IMR-90 (cell line): ENCODE measurements at regions not wholly inside any gene's neighbourhood (a gene's known extent, or its start where the extent isn't known, plus 50 kb on each side); places are given as distances from the start of the nearest gene placed in this dataset.

Experiments
- ATAC-seq: fragments of 200-7000 bp; cut with Tn5 transposase; 2 replicates; pipeline ENCODE4 v1.9.1; 2020; ENCODE audit warnings: low read depth, mild to moderate bottlenecking, moderate library complexity
- BruUV-seq: library from RNA; stranded (reverse); fragments of 400-500 nt; replicated peaks from 2 replicates; lab custom pipeline; 2021; lab: Mats Ljungman, UMichigan
- CTCF ChIA-PET: fragments of 300-600 bp; formaldehyde crosslinking; extraction: SDS; loops from one replicate; lab custom pipeline; 2021; ENCODE audit warnings: antibody characterized with exemption; lab: Yijun Ruan, JAX
- POLR2A ChIA-PET: fragments of 300-600 bp; sonication (Branson Sonifier 250); formaldehyde crosslinking; loops from one replicate; lab custom pipeline; 2022; ENCODE audit warnings: antibody characterized with exemption; ENCODE audit not compliant: unreplicated experiment; lab: Charles Lee
- DNase-seq: peaks from one replicate; pipeline ENCODE4 v3.0.0; 2013
- H2AFZ ChIP-seq: replicated peaks from 2 replicates; pipeline ENCODE3; 2013; ENCODE audit warnings: low read length, mild to moderate bottlenecking; ENCODE audit not compliant: poor library complexity
- H2AK5ac ChIP-seq: 2 replicates; pipeline ENCODE4 v1.6.1; 2013; ENCODE audit warnings: low read depth, low read length, inconsistent platforms
- H2AK9ac ChIP-seq: replicated peaks from 2 replicates; pipeline ENCODE3; 2013; ENCODE audit warnings: mild to moderate bottlenecking, low read depth, low read length, moderate library complexity; ENCODE audit not compliant: poor library complexity
- H2BK120ac ChIP-seq: 2 replicates; pipeline ENCODE4 v1.6.1; 2013; ENCODE audit warnings: low read depth, low read length, inconsistent platforms
- H2BK15ac ChIP-seq: 3 replicates; pipeline ENCODE4 v1.6.1; 2013; ENCODE audit warnings: low read depth, low read length, inconsistent platforms
- H2BK20ac ChIP-seq: 2 replicates; pipeline ENCODE4 v1.6.1; 2013; ENCODE audit warnings: low read depth, mild to moderate bottlenecking, inconsistent platforms, low read length, moderate library complexity
- H2BK5ac ChIP-seq: 2 replicates; pipeline ENCODE4 v1.6.1; 2013; ENCODE audit warnings: mild to moderate bottlenecking, low read depth, low read length, inconsistent platforms; ENCODE audit not compliant: poor library complexity, severe bottlenecking
- H3K14ac ChIP-seq: replicated peaks from 2 replicates; pipeline ENCODE4 v1.6.1; 2013; ENCODE audit warnings: low read depth, low read length, inconsistent platforms
- H3K18ac ChIP-seq: 2 replicates; pipeline ENCODE4 v1.6.1; 2013; ENCODE audit warnings: low read depth, low read length, control low read depth
- H3K23ac ChIP-seq: 2 replicates; pipeline ENCODE4 v1.6.1; 2013; ENCODE audit warnings: low read depth, low read length, inconsistent platforms
- H3K27ac ChIP-seq: 2 replicates; pipeline ENCODE4 v1.5.1; 2013; ENCODE audit warnings: mild to moderate bottlenecking, control low read depth, low read length; ENCODE audit not compliant: insufficient read depth
- H3K27me3 ChIP-seq: 2 replicates; pipeline ENCODE4 v1.6.1; 2013; ENCODE audit warnings: low read length; ENCODE audit not compliant: control insufficient read depth, insufficient read depth
- H3K36me3 ChIP-seq: 2 replicates; pipeline ENCODE4 v1.6.1; 2013; ENCODE audit warnings: low read length, mixed read lengths; ENCODE audit not compliant: control insufficient read depth, insufficient read depth
- H3K4ac ChIP-seq: 2 replicates; pipeline ENCODE4 v1.6.1; 2013; ENCODE audit warnings: low read depth, low read length, inconsistent platforms
- H3K4me1 ChIP-seq: 2 replicates; pipeline ENCODE4 v1.6.1; 2013; ENCODE audit warnings: low read length, mixed read lengths; ENCODE audit not compliant: control insufficient read depth, insufficient read depth
- H3K4me2 ChIP-seq: 2 replicates; pipeline ENCODE4 v1.6.1; 2013; ENCODE audit warnings: low read depth, mild to moderate bottlenecking, control low read depth, low read length, moderate library complexity
- H3K4me3 ChIP-seq: 2 replicates; pipeline ENCODE4 v1.5.1; 2013; ENCODE audit warnings: low read depth, mild to moderate bottlenecking, control low read depth, low read length, moderate library complexity; ENCODE audit not compliant: insufficient read depth
- H3K56ac ChIP-seq: 2 replicates; pipeline ENCODE4 v1.6.1; 2013; ENCODE audit warnings: low read length, inconsistent platforms; ENCODE audit not compliant: insufficient read depth; ENCODE audit errors: extremely low read depth
- H3K79me1 ChIP-seq, 2 experiments: 2 replicates each; pipeline ENCODE4 v1.6.1; 2013; ENCODE audit warnings: low read length in 2 of 2, inconsistent platforms in 1 of 2, low read depth in 1 of 2
- H3K9ac ChIP-seq: 2 replicates; pipeline ENCODE4 v1.6.1; 2013; ENCODE audit warnings: low read depth, low read length, control low read depth
- H3K9me1 ChIP-seq: 2 replicates; pipeline ENCODE4 v1.6.1; 2013; ENCODE audit warnings: low read length, inconsistent platforms; ENCODE audit not compliant: insufficient read depth
- H3K9me3 ChIP-seq: 2 replicates; pipeline ENCODE4 v1.6.1; 2013; ENCODE audit warnings: low read length; ENCODE audit not compliant: control insufficient read depth, insufficient read depth
- H4K20me1 ChIP-seq: 2 replicates; pipeline ENCODE4 v1.6.1; 2013; ENCODE audit warnings: low read length, inconsistent platforms; ENCODE audit not compliant: insufficient read depth
- H4K5ac ChIP-seq: 2 replicates; pipeline ENCODE4 v1.6.1; 2013; ENCODE audit warnings: mild to moderate bottlenecking, low read depth, low read length, control low read depth
- H4K8ac ChIP-seq, 2 experiments: 2 replicates each; pipeline ENCODE4 v1.6.1; 2013; ENCODE audit warnings: low read depth in 2 of 2, low read length in 2 of 2, control low read depth in 1 of 2, inconsistent platforms in 1 of 2
- H4K91ac ChIP-seq: 2 replicates; pipeline ENCODE4 v1.6.1; 2013; ENCODE audit warnings: low read depth, low read length, inconsistent platforms; ENCODE audit not compliant: insufficient read depth
- CEBPB ChIP-seq: IDR thresholded peaks from 2 replicates; pipeline ENCODE4 v1.6.1; 2012; ENCODE audit warnings: low read depth, low read length, improper control_type of control experiment
- CTCF ChIP-seq: conservative IDR thresholded peaks from 2 replicates; pipeline ENCODE4 v1.5.1; 2012; ENCODE audit warnings: mild to moderate bottlenecking, low read depth, low read length, improper control_type of control experiment
- ELK1 ChIP-seq: fragments of 150-350 bp; IDR thresholded peaks from 2 replicates; pipeline ENCODE4 v1.6.1; 2016; ENCODE audit warnings: low read depth, mild to moderate bottlenecking, low read length, moderate library complexity, borderline replicate concordance
- FOS ChIP-seq: fragments of 150-350 bp; IDR thresholded peaks from 2 replicates; pipeline ENCODE4 v1.6.1; 2016; ENCODE audit warnings: low read depth, low read length
- MAFK ChIP-seq: IDR thresholded peaks from 2 replicates; pipeline ENCODE4 v1.6.1; 2012; ENCODE audit warnings: low read depth, low read length, improper control_type of control experiment
- MAZ ChIP-seq: IDR thresholded peaks from 2 replicates; pipeline ENCODE4 v1.6.1; 2012; ENCODE audit warnings: low read depth, mild to moderate bottlenecking, low read length, improper control_type of control experiment, moderate library complexity, borderline replicate concordance
- MXI1 ChIP-seq: IDR thresholded peaks from 2 replicates; pipeline ENCODE4 v1.6.1; 2012; ENCODE audit warnings: low read depth, mild to moderate bottlenecking, low read length, moderate library complexity, borderline replicate concordance
- NFE2L2 ChIP-seq: fragments of 150-350 bp; IDR thresholded peaks from 2 replicates; pipeline ENCODE4 v1.6.1; 2016; ENCODE audit warnings: low read depth, mild to moderate bottlenecking, low read length
- POLR2A ChIP-seq: IDR thresholded peaks from 2 replicates; pipeline ENCODE4 v1.6.1; 2012; ENCODE audit warnings: mild to moderate bottlenecking, low read depth, low read length
- RAD21 ChIP-seq: IDR thresholded peaks from 2 replicates; pipeline ENCODE4 v1.6.1; 2012; ENCODE audit warnings: low read length, improper control_type of control experiment
- RCOR1 ChIP-seq: IDR thresholded peaks from 2 replicates; pipeline ENCODE4 v1.6.1; 2012; ENCODE audit warnings: mild to moderate bottlenecking, low read length, improper control_type of control experiment; ENCODE audit not compliant: insufficient replicate concordance
- RFX5 ChIP-seq: IDR thresholded peaks from 2 replicates; pipeline ENCODE4 v1.8.0; 2012; ENCODE audit warnings: low read depth, mild to moderate bottlenecking, low read length, moderate library complexity
- USF2 ChIP-seq: fragments of 150-350 bp; IDR thresholded peaks from 2 replicates; pipeline ENCODE4 v1.6.1; 2017; ENCODE audit warnings: mild to moderate bottlenecking, antibody characterized with exemption, low read length, low read depth
- WGBS, 2 experiments: methylation state at CpG; one replicate each; pipeline versions ENCODE4 v1.1.5 to v1.1.7; 2013; ENCODE audit warnings: missing lambda C conversion rate in 2 of 2; ENCODE audit not compliant: insufficient read length in 1 of 2; ENCODE audit errors: extremely low coverage in 2 of 2; 5-methylcytosine and 5-hydroxymethylcytosine counted together
- dilution Hi-C: fragments of 300-500 bp; cut with HindIII; formaldehyde crosslinking; loops from one replicate; pipeline ENCODE4 v1.14.3; 2018; ENCODE audit warnings: low sequenced_read_pairs; ENCODE audit not compliant: unreplicated experiment
- in situ Hi-C: fragments of 300-500 bp; cut with MboI; formaldehyde crosslinking; loops from 3 replicates; pipeline ENCODE4 v1.14.3; 2019; ENCODE audit warnings: low sequenced_read_pairs, inconsistent platforms, mixed read lengths
- intact Hi-C: fragments of 100-400 bp; cut with micrococcal nuclease; formaldehyde crosslinking; loops from 2 replicates; pipeline ENCODE4 v1.10.0; 2022

GRCh38 chr18:77960791-77961410 lies 711.3 kb downstream of the GALR1 start:
- Histone ChIP-seq H3K4me1 (no peaks in the 10 kb centered on the region), H4K5ac (no peak overlapping the region), H3K79me1 (no peaks in the 10 kb centered on the region), H2BK5ac (no peak overlapping the region), H3K4ac (no peak overlapping the region), H4K20me1 (no peaks in the 10 kb centered on the region), H3K56ac (no peak overlapping the region), H3K23ac (no peak overlapping the region), H3K9me1 (no peaks in the 10 kb centered on the region), H3K4me3 (no peak overlapping the region), H4K8ac (no peak overlapping the region), H2BK15ac (no peak overlapping the region), H2AFZ (no peak overlapping the region), H4K91ac (no peak overlapping the region), H2AK5ac (no peak overlapping the region), H3K9ac (no peak overlapping the region), H3K18ac (no peak overlapping the region), H2BK120ac (no peak overlapping the region), H3K14ac (no peak overlapping the region), H3K36me3 (no peaks in the 10 kb centered on the region), H2BK20ac (no peak overlapping the region), H2AK9ac (no peak overlapping the region), H3K9me3 (peaks cover 11% of the 10 kb centered on the region), H3K27ac (no peak overlapping the region), H3K27me3 (no peaks in the 10 kb centered on the region), H3K4me2 (no peak overlapping the region)
- dilution Hi-C loops (no loop called here), in situ Hi-C loops (no loop called here), intact Hi-C loops (no loop called here)
- ChIA-PET CTCF (no interaction called here), POLR2A (no interaction called here)
- no CpG with 5 or more reads among the region's 7 CpGs for WGBS, 2 experiments
- DNase-seq: no peak
- no peak for TF ChIP-seq RCOR1
- no peak for TF ChIP-seq CEBPB
- no peak for TF ChIP-seq CTCF
- TF ChIP-seq MAZ: no peak
- no peak for TF ChIP-seq NFE2L2
- TF ChIP-seq ELK1: no peak
- TF ChIP-seq MAFK: no peak
- TF ChIP-seq USF2: no peak
- TF ChIP-seq MXI1: no peak
- no peak for TF ChIP-seq FOS
- no peak for TF ChIP-seq POLR2A
- no peak for TF ChIP-seq RFX5
- TF ChIP-seq RAD21: no peak
- no TSS peak for BruUV-seq
- ATAC-seq: no peak
